Testis (tissue), 2 donors: ENCODE measurements at regions not wholly inside any gene's neighbourhood (a gene's known extent, or its start where the extent isn't known, plus 50 kb on each side); places are given as distances from the start of the nearest gene placed in this dataset.

Source experiments
- DNase-seq: peaks from one replicate; pipeline ENCODE4 v3.0.0-alpha.2; 2019
- H3K27ac ChIP-seq, 2 donors: fragments of 200-600 bp; sonication (generic); one replicate each; pipeline ENCODE4 v1.5.1; 2019
- H3K27me3 ChIP-seq: fragments of 200-600 bp; sonication (generic); one replicate; pipeline ENCODE4 v1.5.1; 2019
- H3K36me3 ChIP-seq: fragments of 200-600 bp; sonication (generic); one replicate; pipeline ENCODE4 v1.5.1; 2017; ENCODE audit warnings: low read depth; ENCODE audit errors: missing control alignments
- H3K4me1 ChIP-seq: fragments of 200-600 bp; sonication (generic); one replicate; pipeline ENCODE4 v1.5.1; 2019
- H3K4me3 ChIP-seq, 2 donors: fragments of 200-600 bp; sonication (generic); one replicate each; pipeline ENCODE4 v1.5.1; 2017 to 2019
- H3K9me3 ChIP-seq: fragments of 200-600 bp; sonication (generic); one replicate; pipeline ENCODE4 v1.5.1; 2017
- CTCF ChIP-seq, 3 experiments: fragments of 450-650 bp in 2 of 3; fragments of 200-600 bp in 1 of 3; sonication (generic) in 1 of 3; IDR thresholded peaks; one replicate each; pipeline ENCODE4 v1.5.1; 2016 to 2019; ENCODE audit warnings: antibody characterized with exemption in 3 of 3, mild to moderate bottlenecking in 2 of 3, moderate library complexity in 1 of 3
- POLR2A ChIP-seq: fragments of 450-650 bp; IDR thresholded peaks from one replicate; pipeline ENCODE4 v1.6.1; 2017; ENCODE audit warnings: antibody characterized with exemption, mild to moderate bottlenecking, moderate library complexity
- WGBS, 2 donors: methylation state at CpG; one replicate each; pipeline ENCODE4 v1.1.5; 2018; 5-methylcytosine and 5-hydroxymethylcytosine counted together
- intact Hi-C: fragments of 100-400 bp; cut with DNase I; formaldehyde crosslinking; loops from one replicate; pipeline ENCODE4 v1.15.1; 2023; ENCODE audit warnings: low total_unique reads

GRCh38 chr20:12815231-12815768 is 193.5 kb upstream of the SPTLC3 start:
- Histone ChIP-seq H3K27ac (no peak overlapping the region), H3K4me3 (no peak overlapping the region), H3K36me3 (no peaks in the 10 kb centered on the region), H3K4me1 (no peaks in the 10 kb centered on the region), H3K27me3 (no peaks in the 10 kb centered on the region), H3K9me3 (no peaks in the 10 kb centered on the region)
- intact Hi-C loops = no loop called here
- no peak for TF ChIP-seq CTCF (IDR thresholded peaks at IDR 0.05)
- no peak for TF ChIP-seq POLR2A
- WGBS, 2 donors = 30 to 37% methylated on average over 2 of the region's 2 CpGs
- no peak for DNase-seq

- intact Hi-C loops = no loop called here
- Histone ChIP-seq H3K9me3 (no peaks in the 10 kb centered on the region), H3K27ac (no peak overlapping the region), H3K27me3 (no peaks in the 10 kb centered on the region), H3K4me3 (no peak overlapping the region), H3K36me3 (no peaks in the 10 kb centered on the region), H3K4me1 (no peaks in the 10 kb centered on the region)
- no peak for DNase-seq
- TF ChIP-seq POLR2A (no peak), CTCF (IDR thresholded peaks at IDR 0.05) (no peak)
- WGBS, 2 donors = 73 to 79% methylated on average over 3 of the region's 3 CpGs
These were observed 192.9 kb upstream of the SPTLC3 start for GRCh38 chr20:12815778-12816408.

DNA sequence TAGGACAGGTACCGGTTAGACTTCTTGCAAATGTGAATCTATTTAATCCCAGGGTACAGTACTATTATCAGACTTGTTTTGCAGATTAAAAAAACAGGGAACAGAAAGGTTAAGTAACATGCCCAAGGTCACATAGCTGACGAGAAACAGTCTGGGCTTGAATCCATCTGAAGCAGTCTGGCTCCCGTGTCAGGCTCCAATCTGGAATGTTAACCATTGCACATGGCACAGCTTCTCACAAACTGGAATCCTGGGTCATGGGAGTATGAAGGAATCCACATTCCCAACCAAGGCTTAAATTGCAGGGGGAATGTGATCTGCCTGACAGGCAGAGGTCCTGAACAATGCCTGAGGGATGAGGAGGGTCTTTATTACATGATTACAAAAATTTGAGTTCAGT is 187.5 kb upstream of the SPTLC3 start:
- intact Hi-C loops = no loop called here
- DNase-seq = peak; percentile 26
- no peaks in the 10 kb centered on the region for H3K36me3 ChIP-seq
- no peak overlapping the region for H3K4me3 ChIP-seq
- H3K27ac ChIP-seq = no peak overlapping the region
- H3K9me3 ChIP-seq = no peaks in the 10 kb centered on the region
- 31 to 34% methylated on average over 3 of the region's 3 CpGs for WGBS, 2 donors
- no peaks in the 10 kb centered on the region for H3K27me3 ChIP-seq
- H3K4me1 ChIP-seq = no peaks in the 10 kb centered on the region
- TF ChIP-seq POLR2A = no peak
- TF ChIP-seq CTCF (IDR thresholded peaks at IDR 0.05) = no peak

GRCh38 chr20:12823734-12824133 is 185.0 kb upstream of the SPTLC3 start:
- no peaks in the 10 kb centered on the region for H3K9me3 ChIP-seq
- intact Hi-C loops = no loop called here
- no peaks in the 10 kb centered on the region for H3K4me1 ChIP-seq
- no peaks in the 10 kb centered on the region for H3K27me3 ChIP-seq
- no peak overlapping the region for H3K27ac ChIP-seq
- WGBS, 2 donors = 71 to 76% methylated on average over 3 of the region's 3 CpGs
- H3K4me3 ChIP-seq = no peak overlapping the region
- no peaks in the 10 kb centered on the region for H3K36me3 ChIP-seq
- DNase-seq = no peak
- TF ChIP-seq CTCF (IDR thresholded peaks at IDR 0.05) (no peak), POLR2A (no peak)
